ENCODE measurements at regions not wholly inside any gene's neighbourhood (a gene's known extent, or its start where the extent isn't known, plus 50 kb on each side); places are given as distances from the start of the nearest gene placed in this dataset.

DNA sequence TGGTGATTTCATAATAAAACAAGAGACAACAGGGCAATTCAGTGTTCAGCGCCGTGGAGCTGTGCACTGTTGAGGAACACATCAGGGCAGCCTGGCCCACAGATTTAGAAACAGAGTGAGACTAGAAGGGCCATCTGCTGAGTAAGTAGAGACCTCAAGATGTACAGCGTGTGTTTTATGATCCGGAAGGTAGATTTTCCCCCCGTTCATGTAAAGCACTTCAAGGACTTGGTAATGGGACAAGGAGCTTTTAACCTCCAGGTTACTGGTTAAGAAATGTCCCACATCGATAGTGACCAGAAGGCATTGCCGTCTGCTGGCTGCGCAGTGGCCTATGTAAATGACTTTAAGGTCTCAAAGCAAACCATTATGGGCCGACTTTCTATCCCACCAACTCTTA is 1057.7 kb upstream of the EEF2KMT start (continued):
- no peak for TF ChIP-seq THAP9 (CRISPR knock-in tag; IDR thresholded peaks at IDR 0.05; ENCODE audit: borderline replicate concordance)
- no peak for TF ChIP-seq ZKSCAN1 (IDR thresholded peaks at IDR 0.05; ENCODE audit: low read length)

DNA sequence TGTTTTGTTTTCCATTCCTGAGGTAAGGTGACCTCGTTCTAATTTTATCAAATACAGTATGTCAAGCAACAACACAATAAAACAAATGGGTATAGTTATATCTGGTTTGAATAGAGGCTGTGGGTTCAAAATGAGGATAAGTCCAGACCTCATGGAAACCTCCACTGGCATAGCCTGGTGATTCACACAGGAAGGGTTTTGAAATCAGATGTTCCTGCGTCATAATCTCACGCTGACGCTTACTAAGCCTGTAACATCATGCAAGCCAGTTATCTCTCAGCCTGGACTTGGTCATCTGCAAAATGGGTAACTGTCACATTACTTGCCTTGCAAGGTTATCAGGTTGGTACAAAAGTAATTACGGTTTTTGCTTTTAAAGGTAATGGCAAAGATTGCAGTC is 1056.3 kb upstream of the EEF2KMT start:
- H3K4me3 ChIP-seq (replicated peaks in 1 of 3; ENCODE audit: insufficient read depth in 1 of 3, low read depth in 2 of 3, low read length in 3 of 3) = no peak overlapping the region
- H3K4me2 ChIP-seq (ENCODE audit: low read depth, low read length) = no peak overlapping the region
- ATAC-seq = no peak
- no peaks in the 10 kb centered on the region for H3K9me3 ChIP-seq (ENCODE audit: low read length)
- TF ChIP-seq, protein P1, sequence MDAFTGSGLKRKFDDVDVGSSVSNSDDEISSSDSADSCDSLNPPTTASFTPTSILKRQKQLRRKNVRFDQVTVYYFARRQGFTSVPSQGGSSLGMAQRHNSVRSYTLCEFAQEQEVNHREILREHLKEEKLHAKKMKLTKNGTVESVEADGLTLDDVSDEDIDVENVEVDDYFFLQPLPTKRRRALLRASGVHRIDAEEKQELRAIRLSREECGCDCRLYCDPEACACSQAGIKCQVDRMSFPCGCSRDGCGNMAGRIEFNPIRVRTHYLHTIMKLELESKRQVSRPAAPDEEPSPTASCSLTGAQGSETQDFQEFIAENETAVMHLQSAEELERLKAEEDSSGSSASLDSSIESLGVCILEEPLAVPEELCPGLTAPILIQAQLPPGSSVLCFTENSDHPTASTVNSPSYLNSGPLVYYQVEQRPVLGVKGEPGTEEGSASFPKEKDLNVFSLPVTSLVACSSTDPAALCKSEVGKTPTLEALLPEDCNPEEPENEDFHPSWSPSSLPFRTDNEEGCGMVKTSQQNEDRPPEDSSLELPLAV (CRISPR knock-in tag; conservative IDR thresholded peaks at IDR 0.05; ENCODE audit: low read depth) = no peak
- H3K36me3 ChIP-seq (replicated peaks in 1 of 2; ENCODE audit: control insufficient read depth in 1 of 2, insufficient read depth in 2 of 2, low read length in 2 of 2) = no peaks in the 10 kb centered on the region
- no peaks in the 10 kb centered on the region for H3K27me3 ChIP-seq (ENCODE audit: control insufficient read depth in 1 of 2, insufficient read depth in 2 of 2, low read length in 2 of 2)
- no peaks in the 10 kb centered on the region for H3K4me1 ChIP-seq (ENCODE audit: insufficient read depth, low read length)
- no peaks in the 10 kb centered on the region for H3K79me2 ChIP-seq (ENCODE audit: insufficient read depth, low read length)
- no peaks in the 10 kb centered on the region for H4K20me1 ChIP-seq (ENCODE audit: insufficient read depth, low read length)
- H3K9ac ChIP-seq (ENCODE audit: insufficient read depth, low read depth, low read length) = no peak overlapping the region
- H2AFZ ChIP-seq (ENCODE audit: low read length) = no peak overlapping the region
- no peak for DNase-seq (ENCODE audit: low spot score)
- no TSS peak for BruUV-seq (replicated peaks)
- WGBS (ENCODE audit: low lambda C conversion rate) = 28% methylated on average over 5 of the region's 5 CpGs
- H3K27ac ChIP-seq (ENCODE audit: extremely low read length, insufficient read depth, low read length) = no peak overlapping the region
- intact Hi-C loops (cut with micrococcal nuclease; ENCODE audit: unreplicated experiment) = no loop called here
- CTCF ChIA-PET (ENCODE audit: low intra/inter-chr PET ratio, low total read pairs) = no interaction called here
- POLR2A ChIA-PET = no interaction called here
- in situ Hi-C loops (cut with HindIII; ENCODE audit: extremely low pct_ligation_motif_present, low pct_unique_long_range_greater_than_20kb) = no loop called here
- FAIRE-seq = no peak

Data from HepG2 (cell line).